Endothelial cell of umbilical vein (primary cell): ENCODE measurements at regions not wholly inside any gene's neighbourhood (a gene's known extent, or its start where the extent isn't known, plus 50 kb on each side); places are given as distances from the start of the nearest gene placed in this dataset.

Experiments used
- BruUV-seq: library from RNA; stranded (reverse); fragments of 400-500 nt; replicated peaks from 2 replicates; lab custom pipeline; 2021; lab: Mats Ljungman, UMichigan
- CTCF ChIA-PET: fragments of 300-600, 350-600 bp; sonication (Branson Sonifier 250); formaldehyde crosslinking; loops from one replicate; lab custom pipeline; 2021; ENCODE audit warnings: antibody characterized with exemption, inconsistent platforms; lab: Charles Lee
- POLR2A ChIA-PET: fragments of 300-600, 350-600 bp; sonication (Branson Sonifier 250); formaldehyde crosslinking; loops from one replicate; lab custom pipeline; 2021; ENCODE audit warnings: antibody characterized with exemption, inconsistent platforms; lab: Charles Lee
- DNase-seq: peaks from one replicate; pipeline ENCODE4 v3.0.0-alpha.2; 2011; ENCODE audit warnings: low read depth, low spot score
- FAIRE-seq: peaks from 2 replicates; lab custom pipeline; 2011; peaks lifted over from hg19 to GRCh38; lab: Jason Lieb, UNC
- H2AFZ ChIP-seq: 2 replicates; pipeline ENCODE4 v1.6.0; 2012; ENCODE audit warnings: low read depth, low read length, control low read depth, inconsistent platforms
- H3K27ac ChIP-seq: 2 replicates; pipeline ENCODE4 v1.5.1; 2011; ENCODE audit warnings: low read depth, mild to moderate bottlenecking, control low read depth, low read length, moderate library complexity; ENCODE audit not compliant: insufficient read depth
- H3K27me3 ChIP-seq, 2 experiments: 2 replicates each; pipeline versions ENCODE4 v1.6.0 to v1.6.1; 2011; ENCODE audit warnings: low read length in 2 of 2, mixed read lengths in 1 of 2; ENCODE audit not compliant: control insufficient read depth in 2 of 2, insufficient read depth in 2 of 2
- H3K36me3 ChIP-seq, 2 experiments: 2 replicates in 1 of 2; 3 replicates in 1 of 2; pipeline ENCODE4 v1.5.1; 2011; ENCODE audit warnings: low read length in 2 of 2, mild to moderate bottlenecking in 1 of 2, moderate library complexity in 1 of 2; ENCODE audit not compliant: control insufficient read depth in 2 of 2, insufficient read depth in 2 of 2; ENCODE audit errors: extremely low read depth in 1 of 2
- H3K4me1 ChIP-seq: 3 replicates; pipeline ENCODE4 v1.5.1; 2011; ENCODE audit warnings: mild to moderate bottlenecking, low read length; ENCODE audit not compliant: control insufficient read depth, insufficient read depth; ENCODE audit errors: extremely low read depth
- H3K4me2 ChIP-seq: 2 replicates; pipeline ENCODE4 v1.6.1; 2011; ENCODE audit warnings: low read length, control low read depth, mixed read lengths; ENCODE audit not compliant: insufficient read depth
- H3K4me3 ChIP-seq, 3 experiments: fragments of 200-600 bp in 1 of 3; sonication (generic), shearing (Covaris generic) in 1 of 3; replicated peaks in 1 of 3; 2 replicates each; pipeline ENCODE4 v1.5.1; 2011 to 2016; ENCODE audit warnings: control low read depth in 3 of 3, low read length in 3 of 3, mild to moderate bottlenecking in 2 of 3, inconsistent platforms in 1 of 3, low read depth in 1 of 3, moderate library complexity in 1 of 3; ENCODE audit not compliant: insufficient read depth in 1 of 3
- H3K79me2 ChIP-seq: 2 replicates; pipeline ENCODE4 v1.6.0; 2012; ENCODE audit warnings: low read length, inconsistent platforms; ENCODE audit not compliant: control insufficient read depth, insufficient read depth
- H3K9ac ChIP-seq: replicated peaks from 2 replicates; pipeline ENCODE3; 2011; ENCODE audit warnings: low read length, control low read depth; ENCODE audit not compliant: insufficient read depth; ENCODE audit errors: extremely low read depth
- H3K9me1 ChIP-seq: replicated peaks from 3 replicates; pipeline ENCODE4 v1.6.0; 2011; ENCODE audit warnings: mild to moderate bottlenecking, low read length; ENCODE audit not compliant: control insufficient read depth, insufficient read depth; ENCODE audit errors: extremely low read depth
- H3K9me3 ChIP-seq: replicated peaks from 2 replicates; pipeline ENCODE4 v1.5.1; 2012; ENCODE audit warnings: low read length, inconsistent platforms; ENCODE audit not compliant: control insufficient read depth, insufficient read depth
- H4K20me1 ChIP-seq: replicated peaks from 2 replicates; pipeline ENCODE3; 2011; ENCODE audit warnings: mild to moderate bottlenecking, low read length; ENCODE audit not compliant: control insufficient read depth, insufficient read depth; ENCODE audit errors: extremely low read depth
- EZH2 ChIP-seq: IDR thresholded peaks from 2 replicates; pipeline ENCODE4 v1.6.1; 2012; ENCODE audit warnings: borderline replicate concordance, low read depth, mild to moderate bottlenecking, moderate library complexity, low read length, inconsistent platforms; ENCODE audit not compliant: severe bottlenecking
- FOS ChIP-seq: IDR thresholded peaks from 2 replicates; pipeline ENCODE4 v1.6.1; 2011; ENCODE audit warnings: mild to moderate bottlenecking, low read length, moderate library complexity, borderline replicate concordance; ENCODE audit not compliant: insufficient read depth
- GATA2 ChIP-seq: IDR thresholded peaks from 2 replicates; pipeline ENCODE4 v1.7.0; 2011; ENCODE audit warnings: low read depth, mild to moderate bottlenecking, moderate library complexity, mixed read lengths, low read length; ENCODE audit not compliant: insufficient read length, insufficient read depth
- JUN ChIP-seq: IDR thresholded peaks from 2 replicates; pipeline ENCODE4 v1.6.1; 2011; ENCODE audit warnings: borderline replicate concordance, low read depth; ENCODE audit not compliant: insufficient read length, insufficient read depth
- MYC ChIP-seq: IDR thresholded peaks from one replicate; pipeline ENCODE4 v1.6.1; 2011; ENCODE audit warnings: mild to moderate bottlenecking, low read depth, low read length
- POLR2A ChIP-seq: IDR thresholded peaks from 2 replicates; pipeline ENCODE4 v1.6.1; 2012; ENCODE audit warnings: low read depth, mild to moderate bottlenecking, control low read depth, low read length
- POLR2AphosphoS5 ChIP-seq: IDR thresholded peaks from 2 replicates; pipeline ENCODE4 v1.6.1; 2012; ENCODE audit warnings: low read depth, mild to moderate bottlenecking, control low read depth, low read length, moderate library complexity; ENCODE audit not compliant: insufficient read depth
- dilution Hi-C: fragments of 300-500 bp; cut with MboI; formaldehyde crosslinking; loops from one replicate; pipeline ENCODE4 v1.15.0; 2019; ENCODE audit warnings: low sequenced_read_pairs; ENCODE audit not compliant: extremely low pct_ligation_motif_present
- intact Hi-C: fragments of 100-400 bp; cut with micrococcal nuclease; formaldehyde crosslinking; loops from one replicate; pipeline ENCODE4 v1.10.0; 2022
- TF ChIP-seq, protein P1 (sequence below): IDR thresholded peaks from 2 replicates; pipeline ENCODE4 v1.6.1; 2011; ENCODE audit not compliant: insufficient read depth, insufficient read length
- TF ChIP-seq, protein P2 (sequence below), 2 donors: IDR thresholded peaks; 1 replicate in 1 of 2; 2 replicates in 1 of 2; pipeline ENCODE4 v1.5.1; 2011; ENCODE audit warnings: low read length in 2 of 2, mild to moderate bottlenecking in 2 of 2, moderate library complexity in 2 of 2, control low read depth in 1 of 2, inconsistent platforms in 1 of 2, low read depth in 1 of 2; ENCODE audit not compliant: insufficient read depth in 1 of 2; ENCODE audit errors: extremely low read depth in 1 of 2

DNA sequence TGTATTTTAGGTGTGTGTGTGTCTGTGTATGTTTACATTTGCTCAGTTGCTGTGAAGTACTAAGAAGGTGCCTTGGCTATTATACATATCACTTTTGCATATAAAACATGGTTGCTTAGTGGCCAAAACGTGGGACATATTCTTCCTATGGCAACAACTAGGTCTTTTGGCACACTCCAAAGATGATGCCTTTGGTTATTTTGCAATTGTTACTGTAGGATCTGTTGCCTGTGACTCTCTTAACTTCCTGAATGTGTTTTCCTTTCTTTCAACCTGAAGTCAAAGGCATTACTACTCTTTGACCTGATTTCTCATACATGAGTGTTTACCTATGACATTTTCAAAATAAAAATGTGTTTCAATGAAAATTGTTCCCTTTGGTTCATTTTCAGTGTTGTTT, 160.5 kb downstream of the UBE2E3 start:
- ChIA-PET POLR2A (no interaction called here), CTCF (interaction anchor here (1.1 to 1.5 kb wide), 2 partner anchors 11 to 12 kb away, joined by 3 to 7 read pairs; no protein-coding TSS in a partner anchor)
- no peaks in the 10 kb centered on the region for H3K79me2 ChIP-seq
- DNase-seq = no peak
- H2AFZ ChIP-seq = no peak overlapping the region
- no peak overlapping the region for H3K4me3 ChIP-seq
- H4K20me1 ChIP-seq = no peaks in the 10 kb centered on the region
- no peak overlapping the region for H3K27ac ChIP-seq
- intact Hi-C loops (no loop called here), dilution Hi-C loops (no loop called here)
- peaks cover 0 to 4% of the 10 kb centered on the region in 2 experiments for H3K27me3 ChIP-seq
- no peak overlapping the region for H3K4me2 ChIP-seq
- H3K36me3 ChIP-seq = no peaks in the 10 kb centered on the region
- no peaks in the 10 kb centered on the region for H3K9me3 ChIP-seq
- H3K9ac ChIP-seq = no peak overlapping the region
- H3K4me1 ChIP-seq = no peaks in the 10 kb centered on the region
- FAIRE-seq = no peak
- TF ChIP-seq POLR2A (no peak), MYC (no peak), POLR2AphosphoS5 (no peak), GATA2 (no peak), JUN (no peak), FOS (no peak), EZH2 (no peak)
- TF ChIP-seq, protein P1, sequence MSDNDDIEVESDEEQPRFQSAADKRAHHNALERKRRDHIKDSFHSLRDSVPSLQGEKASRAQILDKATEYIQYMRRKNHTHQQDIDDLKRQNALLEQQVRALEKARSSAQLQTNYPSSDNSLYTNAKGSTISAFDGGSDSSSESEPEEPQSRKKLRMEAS = no peak
- TF ChIP-seq, protein P2, sequence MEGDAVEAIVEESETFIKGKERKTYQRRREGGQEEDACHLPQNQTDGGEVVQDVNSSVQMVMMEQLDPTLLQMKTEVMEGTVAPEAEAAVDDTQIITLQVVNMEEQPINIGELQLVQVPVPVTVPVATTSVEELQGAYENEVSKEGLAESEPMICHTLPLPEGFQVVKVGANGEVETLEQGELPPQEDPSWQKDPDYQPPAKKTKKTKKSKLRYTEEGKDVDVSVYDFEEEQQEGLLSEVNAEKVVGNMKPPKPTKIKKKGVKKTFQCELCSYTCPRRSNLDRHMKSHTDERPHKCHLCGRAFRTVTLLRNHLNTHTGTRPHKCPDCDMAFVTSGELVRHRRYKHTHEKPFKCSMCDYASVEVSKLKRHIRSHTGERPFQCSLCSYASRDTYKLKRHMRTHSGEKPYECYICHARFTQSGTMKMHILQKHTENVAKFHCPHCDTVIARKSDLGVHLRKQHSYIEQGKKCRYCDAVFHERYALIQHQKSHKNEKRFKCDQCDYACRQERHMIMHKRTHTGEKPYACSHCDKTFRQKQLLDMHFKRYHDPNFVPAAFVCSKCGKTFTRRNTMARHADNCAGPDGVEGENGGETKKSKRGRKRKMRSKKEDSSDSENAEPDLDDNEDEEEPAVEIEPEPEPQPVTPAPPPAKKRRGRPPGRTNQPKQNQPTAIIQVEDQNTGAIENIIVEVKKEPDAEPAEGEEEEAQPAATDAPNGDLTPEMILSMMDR (IDR thresholded peaks at IDR 0.05; ENCODE audit: extremely low read depth in 1 of 2, insufficient read depth in 1 of 2, low read depth in 1 of 2, low read length in 2 of 2) = no peak
- no peaks in the 10 kb centered on the region for H3K9me1 ChIP-seq
- no TSS peak for BruUV-seq
